H9 (cell line): ENCODE measurements at regions not wholly inside any gene's neighbourhood (a gene's known extent, or its start where the extent isn't known, plus 50 kb on each side); places are given as distances from the start of the nearest gene placed in this dataset.

Experiments
- DNase-seq: peaks from one replicate; pipeline ENCODE4 v3.0.0-alpha.2; 2017
- H2AFZ ChIP-seq: one replicate; pipeline ENCODE4 v1.6.1; 2013; ENCODE audit warnings: mild to moderate bottlenecking, low read length, control low read depth, moderate library complexity
- H2AK5ac ChIP-seq: 2 replicates; pipeline ENCODE4 v1.6.1; 2013; ENCODE audit warnings: low read length, control low read depth, mixed read lengths; ENCODE audit not compliant: insufficient read length
- H2BK120ac ChIP-seq: one replicate; pipeline ENCODE4 v1.6.1; 2013; ENCODE audit warnings: low read depth, mild to moderate bottlenecking, low read length, control low read depth, inconsistent platforms; ENCODE audit not compliant: poor library complexity, severe bottlenecking
- H2BK12ac ChIP-seq: 2 replicates; pipeline ENCODE4 v1.6.1; 2013; ENCODE audit warnings: low read length, control low read depth, mixed read lengths, low read depth; ENCODE audit not compliant: insufficient read length
- H2BK15ac ChIP-seq: 2 replicates; pipeline ENCODE4 v1.6.1; 2013; ENCODE audit warnings: low read depth, low read length, control low read depth
- H2BK20ac ChIP-seq: one replicate; pipeline ENCODE4 v1.6.1; 2013; ENCODE audit warnings: low read depth, mild to moderate bottlenecking, low read length, control low read depth, inconsistent platforms; ENCODE audit not compliant: poor library complexity, severe bottlenecking
- H2BK5ac ChIP-seq: 2 replicates; pipeline ENCODE4 v1.6.1; 2013; ENCODE audit warnings: low read length, control low read depth, mixed read lengths; ENCODE audit not compliant: insufficient read length
- H3K14ac ChIP-seq: 2 replicates; pipeline ENCODE4 v1.6.1; 2013; ENCODE audit warnings: low read length, control low read depth; ENCODE audit not compliant: insufficient read depth
- H3K18ac ChIP-seq: 2 replicates; pipeline ENCODE4 v1.6.1; 2013; ENCODE audit warnings: low read depth, mild to moderate bottlenecking, mixed read lengths, low read length, control low read depth; ENCODE audit not compliant: insufficient read length
- H3K23ac ChIP-seq: 2 replicates; pipeline ENCODE4 v1.6.1; 2013; ENCODE audit warnings: low read length, control low read depth, mixed read lengths, low read depth; ENCODE audit not compliant: insufficient read length
- H3K23me2 ChIP-seq: 2 replicates; pipeline ENCODE4 v1.6.1; 2013; ENCODE audit warnings: low read depth, mild to moderate bottlenecking, mixed read lengths, low read length, control low read depth; ENCODE audit not compliant: insufficient read length, poor library complexity, severe bottlenecking
- H3K27ac ChIP-seq: 2 replicates; pipeline ENCODE4 v1.5.1; 2013; ENCODE audit warnings: low read length, control low read depth, mixed read lengths, low read depth; ENCODE audit not compliant: insufficient read length
- H3K27me3 ChIP-seq: 2 replicates; pipeline ENCODE4 v1.6.1; 2013; ENCODE audit warnings: low read length, control low read depth, inconsistent platforms; ENCODE audit not compliant: insufficient read depth
- H3K4ac ChIP-seq: 2 replicates; pipeline ENCODE4 v1.6.1; 2013; ENCODE audit warnings: low read depth, mild to moderate bottlenecking, control low read depth, inconsistent platforms, low read length, moderate library complexity
- H3K4me1 ChIP-seq: 2 replicates; pipeline ENCODE4 v1.6.1; 2013; ENCODE audit warnings: low read length, control low read depth, inconsistent platforms; ENCODE audit not compliant: insufficient read depth
- H3K4me2 ChIP-seq: 2 replicates; pipeline ENCODE4 v1.6.1; 2013; ENCODE audit warnings: low read length, control low read depth, mixed read lengths; ENCODE audit not compliant: insufficient read length, insufficient read depth
- H3K56ac ChIP-seq: 2 replicates; pipeline ENCODE4 v1.6.1; 2013; ENCODE audit warnings: low read depth, mild to moderate bottlenecking, mixed read lengths, low read length, control low read depth; ENCODE audit not compliant: insufficient read length
- H3K79me1 ChIP-seq: 2 replicates; pipeline ENCODE4 v1.6.1; 2013; ENCODE audit warnings: low read depth, mild to moderate bottlenecking, moderate library complexity, low read length, control low read depth, inconsistent platforms; ENCODE audit not compliant: insufficient read depth, poor library complexity, severe bottlenecking
- H3K79me2 ChIP-seq: 2 replicates; pipeline ENCODE4 v1.6.1; 2013; ENCODE audit warnings: low read length, control low read depth, inconsistent platforms; ENCODE audit not compliant: insufficient read depth
- H3K9ac ChIP-seq: 2 replicates; pipeline ENCODE4 v1.6.1; 2013; ENCODE audit warnings: low read length, control low read depth, mixed read lengths; ENCODE audit not compliant: insufficient read length; ENCODE audit errors: extremely low read depth
- H3K9me3 ChIP-seq: one replicate; pipeline ENCODE4 v1.6.1; 2013; ENCODE audit warnings: low read depth, low read length, inconsistent platforms; ENCODE audit not compliant: control insufficient read depth
- H3T11ph ChIP-seq: one replicate; pipeline ENCODE4 v1.6.1; 2013; ENCODE audit warnings: mild to moderate bottlenecking, low read length, control low read depth, inconsistent platforms
- H4K20me1 ChIP-seq: one replicate; pipeline ENCODE4 v1.6.1; 2013; ENCODE audit not compliant: control insufficient read depth, insufficient read length, insufficient read depth
- H4K5ac ChIP-seq: 2 replicates; pipeline ENCODE4 v1.6.1; 2013; ENCODE audit warnings: low read depth, mild to moderate bottlenecking, mixed read lengths, low read length, control low read depth; ENCODE audit not compliant: insufficient read length
- H4K8ac ChIP-seq: replicated peaks from 2 replicates; pipeline ENCODE4 v1.6.1; 2013; ENCODE audit warnings: low read length, control low read depth, mixed read lengths, low read depth; ENCODE audit not compliant: insufficient read length
- H4K91ac ChIP-seq: 2 replicates; pipeline ENCODE4 v1.6.1; 2013; ENCODE audit warnings: low read depth, mild to moderate bottlenecking, moderate library complexity, mixed read lengths, low read length, control low read depth; ENCODE audit not compliant: insufficient read length
- H3K27ac Mint-ChIP-seq, 3 experiments: 2 replicates in 2 of 3; 3 replicates in 1 of 3; pipeline ENCODE4 v1.8.0; 2020 to 2021; ENCODE audit warnings: mixed read lengths in 3 of 3, mild to moderate bottlenecking in 1 of 3, moderate library complexity in 1 of 3
- H3K27me3 Mint-ChIP-seq: 2 replicates; pipeline ENCODE4 v1.8.0; 2021; ENCODE audit warnings: low read depth, mild to moderate bottlenecking, moderate library complexity, mixed read lengths
- H3K36me3 Mint-ChIP-seq, 3 experiments: 2 replicates in 2 of 3; 3 replicates in 1 of 3; pipeline ENCODE4 v1.8.0; 2020 to 2021; ENCODE audit warnings: low read depth in 3 of 3, mixed read lengths in 3 of 3; ENCODE audit not compliant: insufficient read depth in 1 of 3
- H3K4me1 Mint-ChIP-seq, 2 experiments: 2 replicates each; pipeline ENCODE4 v1.8.0; 2020; ENCODE audit warnings: mixed read lengths in 2 of 2
- H3K4me3 Mint-ChIP-seq, 2 experiments: 2 replicates in 1 of 2; 3 replicates in 1 of 2; pipeline ENCODE4 v1.8.0; 2020 to 2021; ENCODE audit warnings: mild to moderate bottlenecking in 2 of 2, mixed read lengths in 2 of 2, moderate library complexity in 1 of 2
- H3K9me3 Mint-ChIP-seq, 2 experiments: 2 replicates in 1 of 2; 3 replicates in 1 of 2; pipeline ENCODE4 v1.8.0; 2020; ENCODE audit warnings: mild to moderate bottlenecking in 2 of 2, mixed read lengths in 2 of 2, moderate library complexity in 1 of 2
- WGBS: extraction: QIAGEN DNeasy Blood & Tissue Kit; methylation state at CpG from one replicate; pipeline ENCODE4 v1.1.7; 2013; ENCODE audit warnings: missing lambda C conversion rate, low lambda C conversion rate, mixed read lengths; ENCODE audit not compliant: insufficient read length; ENCODE audit errors: extremely low coverage; 5-methylcytosine and 5-hydroxymethylcytosine counted together
- TF ChIP-seq, protein P1 (sequence below): fragments of 200-600 bp; sonication (generic); conservative IDR thresholded peaks from 3 replicates; pipeline ENCODE4 v1.8.0; 2021; ENCODE audit warnings: antibody characterized with exemption, mild to moderate bottlenecking

DNA sequence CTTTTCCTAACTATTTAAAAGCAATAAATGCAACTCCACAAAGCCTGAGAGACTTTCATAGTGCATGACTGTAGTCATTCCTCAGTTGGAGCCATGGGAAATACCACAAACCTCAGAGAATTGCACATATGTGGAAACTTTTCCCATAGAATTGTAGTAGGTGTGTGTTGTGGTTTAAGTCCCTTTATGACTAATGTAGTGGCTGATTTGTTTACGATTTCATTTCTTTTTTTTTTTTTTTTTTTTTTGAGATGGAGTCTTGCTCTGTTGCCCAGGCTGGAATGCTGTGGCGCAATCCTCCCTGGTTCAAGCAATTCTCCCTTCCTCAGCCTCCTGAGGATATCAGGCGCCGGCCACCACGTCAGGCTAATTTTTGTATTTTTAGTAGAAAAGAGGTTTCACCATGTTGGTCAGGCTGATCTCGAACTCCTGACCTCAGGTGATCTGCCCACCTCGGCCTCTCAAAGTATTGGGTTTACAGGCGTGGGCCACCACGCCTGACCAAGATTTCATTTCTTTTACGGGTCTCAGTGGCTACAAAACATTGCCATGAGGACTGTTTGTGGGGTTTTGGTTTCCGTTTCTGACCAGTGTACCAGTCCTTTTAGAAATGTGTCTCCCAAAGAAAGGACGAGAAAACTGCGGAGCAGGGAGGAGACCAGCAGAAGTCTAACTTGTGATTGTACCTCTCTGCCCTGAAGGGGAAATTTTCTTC, 212.1 kb upstream of the MARCKS start:
- H3K4me2 ChIP-seq = no peak overlapping the region
- Mint-ChIP-seq H3K27me3 (peaks cover 14% of the 10 kb centered on the region), H3K4me3 (no peak overlapping the region), H3K36me3 (no peaks in the 10 kb centered on the region), H3K27ac (no peak overlapping the region), H3K9me3 (no peaks in the 10 kb centered on the region), H3K4me1 (peaks cover 20 to 24% of the 10 kb centered on the region in 2 experiments)
- H4K91ac ChIP-seq = no peak overlapping the region
- H3K9ac ChIP-seq = no peak overlapping the region
- H4K20me1 ChIP-seq = no peaks in the 10 kb centered on the region
- no peak overlapping the region for H3K18ac ChIP-seq
- no peaks in the 10 kb centered on the region for H3K79me2 ChIP-seq
- no peak overlapping the region for H2AK5ac ChIP-seq
- no peak overlapping the region for H4K8ac ChIP-seq
- H2BK15ac ChIP-seq = no peak overlapping the region
- no peaks in the 10 kb centered on the region for H3K9me3 ChIP-seq
- H3K23me2 ChIP-seq = no peaks in the 10 kb centered on the region
- no peak for DNase-seq
- H2BK12ac ChIP-seq = no peak overlapping the region
- TF ChIP-seq, protein P1, sequence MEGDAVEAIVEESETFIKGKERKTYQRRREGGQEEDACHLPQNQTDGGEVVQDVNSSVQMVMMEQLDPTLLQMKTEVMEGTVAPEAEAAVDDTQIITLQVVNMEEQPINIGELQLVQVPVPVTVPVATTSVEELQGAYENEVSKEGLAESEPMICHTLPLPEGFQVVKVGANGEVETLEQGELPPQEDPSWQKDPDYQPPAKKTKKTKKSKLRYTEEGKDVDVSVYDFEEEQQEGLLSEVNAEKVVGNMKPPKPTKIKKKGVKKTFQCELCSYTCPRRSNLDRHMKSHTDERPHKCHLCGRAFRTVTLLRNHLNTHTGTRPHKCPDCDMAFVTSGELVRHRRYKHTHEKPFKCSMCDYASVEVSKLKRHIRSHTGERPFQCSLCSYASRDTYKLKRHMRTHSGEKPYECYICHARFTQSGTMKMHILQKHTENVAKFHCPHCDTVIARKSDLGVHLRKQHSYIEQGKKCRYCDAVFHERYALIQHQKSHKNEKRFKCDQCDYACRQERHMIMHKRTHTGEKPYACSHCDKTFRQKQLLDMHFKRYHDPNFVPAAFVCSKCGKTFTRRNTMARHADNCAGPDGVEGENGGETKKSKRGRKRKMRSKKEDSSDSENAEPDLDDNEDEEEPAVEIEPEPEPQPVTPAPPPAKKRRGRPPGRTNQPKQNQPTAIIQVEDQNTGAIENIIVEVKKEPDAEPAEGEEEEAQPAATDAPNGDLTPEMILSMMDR = no peak
- no CpG with 5 or more reads among the region's 13 CpGs for WGBS
- no peak overlapping the region for H2BK120ac ChIP-seq
- no peaks in the 10 kb centered on the region for H3K79me1 ChIP-seq
- H2BK5ac ChIP-seq = no peak overlapping the region
- no peaks in the 10 kb centered on the region; the same call in 1 of the 2 replicates for H3K4me1 ChIP-seq
- H2AFZ ChIP-seq = no peak overlapping the region
- H4K5ac ChIP-seq = no peak overlapping the region
- H3K56ac ChIP-seq = no peak overlapping the region
- no peak overlapping the region for H3T11ph ChIP-seq
- H3K4ac ChIP-seq = no peak overlapping the region
- H3K23ac ChIP-seq = no peak overlapping the region
- no peak overlapping the region for H3K27ac ChIP-seq
- no peak overlapping the region for H2BK20ac ChIP-seq
- 0 out of 2 replicates have a peak, but pooled peaks cover 2% of the 10 kb centered on the region for H3K27me3 ChIP-seq
- H3K14ac ChIP-seq = no peak overlapping the region
